ENCODE measurements at regions not wholly inside any gene's neighbourhood (a gene's known extent, or its start where the extent isn't known, plus 50 kb on each side); places are given as distances from the start of the nearest gene placed in this dataset.

GRCh38 chr18:72674710-72675109, 130.6 kb upstream of the CBLN2 start:
- H3K9me1 ChIP-seq (ENCODE audit: insufficient read depth, low read length) = no peaks in the 10 kb centered on the region
- no peak overlapping the region for H3K23ac ChIP-seq (ENCODE audit: low read depth, low read length)
- in situ Hi-C loops (cut with MboI; ENCODE audit: low sequenced_read_pairs) (no loop called here), intact Hi-C loops (cut with micrococcal nuclease) (no loop called here), dilution Hi-C loops (cut with HindIII; ENCODE audit: low sequenced_read_pairs, unreplicated experiment) (no loop called here)
- H4K8ac ChIP-seq (ENCODE audit: low read depth in 2 of 2, low read length in 2 of 2) = no peak overlapping the region
- WGBS, 2 experiments (ENCODE audit: extremely low coverage in 2 of 2, insufficient read length in 1 of 2) = no CpG with 5 or more reads among the region's 7 CpGs
- H2BK5ac ChIP-seq (ENCODE audit: low read depth, low read length, poor library complexity, severe bottlenecking) = no peak overlapping the region
- ChIA-PET CTCF (interaction anchor here (0.6 kb wide), 1 partner anchor 1619 kb away, joined by 3 read pairs; no protein-coding TSS in a partner anchor), POLR2A (ENCODE audit: unreplicated experiment) (no interaction called here)
- H4K20me1 ChIP-seq (ENCODE audit: insufficient read depth, low read length) = no peaks in the 10 kb centered on the region
- H3K27me3 ChIP-seq (ENCODE audit: control insufficient read depth, insufficient read depth, low read length) = no peaks in the 10 kb centered on the region
- no peaks in the 10 kb centered on the region for H3K79me1 ChIP-seq (ENCODE audit: low read depth in 1 of 2, low read length in 2 of 2)
- no peak overlapping the region for H2AK9ac ChIP-seq (replicated peaks; ENCODE audit: low read depth, low read length, poor library complexity)
- peaks cover 9% of the 10 kb centered on the region for H3K9me3 ChIP-seq (ENCODE audit: control insufficient read depth, insufficient read depth, low read length)
- no peak overlapping the region for H3K56ac ChIP-seq (ENCODE audit: extremely low read depth, insufficient read depth, low read length)
- DNase-seq (no peak), ATAC-seq (ENCODE audit: low read depth) (no peak)
- H3K4me2 ChIP-seq (ENCODE audit: low read depth, low read length) = no peak overlapping the region
- no peak overlapping the region for H3K9ac ChIP-seq (ENCODE audit: low read depth, low read length)
- no peak overlapping the region for H3K4me3 ChIP-seq (ENCODE audit: insufficient read depth, low read depth, low read length)
- H3K36me3 ChIP-seq (ENCODE audit: control insufficient read depth, insufficient read depth, low read length) = no peaks in the 10 kb centered on the region
- TF ChIP-seq MXI1 (IDR thresholded peaks at IDR 0.05; ENCODE audit: borderline replicate concordance, low read depth, low read length) (no peak), BHLHE40 (IDR thresholded peaks at IDR 0.05; ENCODE audit: low read depth, low read length) (no peak), RFX5 (IDR thresholded peaks at IDR 0.05; ENCODE audit: low read depth, low read length) (no peak), MAZ (IDR thresholded peaks at IDR 0.05; ENCODE audit: borderline replicate concordance, low read depth, low read length) (no peak), RCOR1 (IDR thresholded peaks at IDR 0.05; ENCODE audit: insufficient replicate concordance, low read length) (no peak), CHD1 (IDR thresholded peaks at IDR 0.05; ENCODE audit: low read depth, low read length) (no peak), CEBPB (IDR thresholded peaks at IDR 0.05; ENCODE audit: low read depth, low read length) (no peak), SMC3 (IDR thresholded peaks at IDR 0.05; ENCODE audit: low read depth, low read length) (no peak), MAFK (IDR thresholded peaks at IDR 0.05; ENCODE audit: low read depth, low read length) (no peak), POLR2A (IDR thresholded peaks at IDR 0.05; ENCODE audit: low read depth, low read length) (no peak), NFE2L2 (IDR thresholded peaks at IDR 0.05; ENCODE audit: low read depth, low read length) (no peak), FOS (IDR thresholded peaks at IDR 0.05; ENCODE audit: low read depth, low read length) (no peak), RAD21 (IDR thresholded peaks at IDR 0.05; ENCODE audit: low read length) (no peak)
- TF ChIP-seq, protein P1, sequence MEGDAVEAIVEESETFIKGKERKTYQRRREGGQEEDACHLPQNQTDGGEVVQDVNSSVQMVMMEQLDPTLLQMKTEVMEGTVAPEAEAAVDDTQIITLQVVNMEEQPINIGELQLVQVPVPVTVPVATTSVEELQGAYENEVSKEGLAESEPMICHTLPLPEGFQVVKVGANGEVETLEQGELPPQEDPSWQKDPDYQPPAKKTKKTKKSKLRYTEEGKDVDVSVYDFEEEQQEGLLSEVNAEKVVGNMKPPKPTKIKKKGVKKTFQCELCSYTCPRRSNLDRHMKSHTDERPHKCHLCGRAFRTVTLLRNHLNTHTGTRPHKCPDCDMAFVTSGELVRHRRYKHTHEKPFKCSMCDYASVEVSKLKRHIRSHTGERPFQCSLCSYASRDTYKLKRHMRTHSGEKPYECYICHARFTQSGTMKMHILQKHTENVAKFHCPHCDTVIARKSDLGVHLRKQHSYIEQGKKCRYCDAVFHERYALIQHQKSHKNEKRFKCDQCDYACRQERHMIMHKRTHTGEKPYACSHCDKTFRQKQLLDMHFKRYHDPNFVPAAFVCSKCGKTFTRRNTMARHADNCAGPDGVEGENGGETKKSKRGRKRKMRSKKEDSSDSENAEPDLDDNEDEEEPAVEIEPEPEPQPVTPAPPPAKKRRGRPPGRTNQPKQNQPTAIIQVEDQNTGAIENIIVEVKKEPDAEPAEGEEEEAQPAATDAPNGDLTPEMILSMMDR (conservative IDR thresholded peaks at IDR 0.05; ENCODE audit: low read depth, low read length) = no peak
- TF ChIP-seq, protein P2, sequence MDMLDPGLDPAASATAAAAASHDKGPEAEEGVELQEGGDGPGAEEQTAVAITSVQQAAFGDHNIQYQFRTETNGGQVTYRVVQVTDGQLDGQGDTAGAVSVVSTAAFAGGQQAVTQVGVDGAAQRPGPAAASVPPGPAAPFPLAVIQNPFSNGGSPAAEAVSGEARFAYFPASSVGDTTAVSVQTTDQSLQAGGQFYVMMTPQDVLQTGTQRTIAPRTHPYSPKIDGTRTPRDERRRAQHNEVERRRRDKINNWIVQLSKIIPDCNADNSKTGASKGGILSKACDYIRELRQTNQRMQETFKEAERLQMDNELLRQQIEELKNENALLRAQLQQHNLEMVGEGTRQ (IDR thresholded peaks at IDR 0.05; ENCODE audit: low read depth, low read length) = no peak
- TF ChIP-seq, protein P3, sequence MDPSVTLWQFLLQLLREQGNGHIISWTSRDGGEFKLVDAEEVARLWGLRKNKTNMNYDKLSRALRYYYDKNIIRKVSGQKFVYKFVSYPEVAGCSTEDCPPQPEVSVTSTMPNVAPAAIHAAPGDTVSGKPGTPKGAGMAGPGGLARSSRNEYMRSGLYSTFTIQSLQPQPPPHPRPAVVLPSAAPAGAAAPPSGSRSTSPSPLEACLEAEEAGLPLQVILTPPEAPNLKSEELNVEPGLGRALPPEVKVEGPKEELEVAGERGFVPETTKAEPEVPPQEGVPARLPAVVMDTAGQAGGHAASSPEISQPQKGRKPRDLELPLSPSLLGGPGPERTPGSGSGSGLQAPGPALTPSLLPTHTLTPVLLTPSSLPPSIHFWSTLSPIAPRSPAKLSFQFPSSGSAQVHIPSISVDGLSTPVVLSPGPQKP (IDR thresholded peaks at IDR 0.05; ENCODE audit: borderline replicate concordance, low read depth, low read length) = no peak
- no peak overlapping the region for H4K5ac ChIP-seq (ENCODE audit: low read depth, low read length)
- no peak overlapping the region for H3K14ac ChIP-seq (replicated peaks; ENCODE audit: low read depth, low read length)
- no peak overlapping the region for H4K91ac ChIP-seq (ENCODE audit: insufficient read depth, low read depth, low read length)
- no peak overlapping the region for H3K4ac ChIP-seq (ENCODE audit: low read depth, low read length)
- no peak overlapping the region for H2BK15ac ChIP-seq (ENCODE audit: low read depth, low read length)
- no TSS peak for BruUV-seq (replicated peaks)
- no peak overlapping the region for H2BK120ac ChIP-seq (ENCODE audit: low read depth, low read length)
- no peak overlapping the region for H3K18ac ChIP-seq (ENCODE audit: low read depth, low read length)
- H2AK5ac ChIP-seq (ENCODE audit: low read depth, low read length) = no peak overlapping the region
- H3K27ac ChIP-seq (ENCODE audit: insufficient read depth, low read length) = no peak overlapping the region
- H2BK20ac ChIP-seq (ENCODE audit: low read depth, low read length) = no peak overlapping the region
- no peaks in the 10 kb centered on the region for H3K4me1 ChIP-seq (ENCODE audit: control insufficient read depth, insufficient read depth, low read length)
- H2AFZ ChIP-seq (replicated peaks; ENCODE audit: low read length, poor library complexity) = no peak overlapping the region
